Natural killer cell (primary cell): ENCODE measurements at regions not wholly inside any gene's neighbourhood (a gene's known extent, or its start where the extent isn't known, plus 50 kb on each side); places are given as distances from the start of the nearest gene placed in this dataset.

ENCODE experiments used
- ATAC-seq, 3 donors: fragments of 150-1000 bp in 2 of 3; fragments of 200-7000 bp in 1 of 3; cut with Tn5 transposase; 1 replicate in 1 of 3; 2 replicates in 2 of 3; pipeline ENCODE4 v1.10.0; 2021; ENCODE audit warnings: mild to moderate bottlenecking in 2 of 3, moderate library complexity in 2 of 3
- DNase-seq, 2 donors: peaks; one replicate each; pipeline versions ENCODE4 v3.0.0 to v3.0.0-alpha.2; 2013 to 2021; ENCODE audit warnings: mixed read lengths in 1 of 2
- H3K27ac ChIP-seq: one replicate; pipeline ENCODE4 v1.5.1; 2013; ENCODE audit warnings: mild to moderate bottlenecking, low read length
- H3K27me3 ChIP-seq: one replicate; pipeline ENCODE4 v1.6.1; 2013; ENCODE audit warnings: low read length; ENCODE audit not compliant: control insufficient read depth, insufficient read depth
- H3K36me3 ChIP-seq: one replicate; pipeline ENCODE4 v1.6.1; 2013; ENCODE audit warnings: low read length; ENCODE audit not compliant: control insufficient read depth, insufficient read depth
- H3K4me1 ChIP-seq: one replicate; pipeline ENCODE4 v1.6.1; 2013; ENCODE audit warnings: low read length; ENCODE audit not compliant: control insufficient read depth, insufficient read depth
- H3K4me3 ChIP-seq: one replicate; pipeline ENCODE4 v1.5.1; 2013; ENCODE audit warnings: low read length
- H3K9me3 ChIP-seq: one replicate; pipeline ENCODE4 v1.6.1; 2013; ENCODE audit warnings: low read length; ENCODE audit not compliant: control insufficient read depth, insufficient read depth
- H3K27ac Mint-ChIP-seq, 2 donors: one replicate each; pipeline ENCODE4 v1.8.0; 2022; ENCODE audit warnings: mild to moderate bottlenecking in 2 of 2, mixed read lengths in 2 of 2, moderate library complexity in 1 of 2
- H3K27me3 Mint-ChIP-seq, 2 donors: one replicate each; pipeline ENCODE4 v1.8.0; 2022; ENCODE audit warnings: low read depth in 2 of 2, mixed read lengths in 2 of 2
- H3K36me3 Mint-ChIP-seq: one replicate; pipeline ENCODE4 v1.8.0; 2022; ENCODE audit warnings: mixed read lengths
- H3K4me1 Mint-ChIP-seq, 2 donors: one replicate each; pipeline ENCODE4 v1.8.0; 2022; ENCODE audit warnings: mixed read lengths in 2 of 2
- H3K4me3 Mint-ChIP-seq: one replicate; pipeline ENCODE4 v1.8.0; 2022; ENCODE audit warnings: mild to moderate bottlenecking, moderate library complexity, mixed read lengths
- H3K9me3 Mint-ChIP-seq, 2 donors: one replicate each; pipeline ENCODE4 v1.8.0; 2022; ENCODE audit warnings: mixed read lengths in 2 of 2
- CTCF ChIP-seq: fragments of 200-600 bp; IDR thresholded peaks from one replicate; pipeline ENCODE4 v1.8.0; 2022; ENCODE audit warnings: antibody characterized with exemption
- WGBS: methylation state at CpG from one replicate; pipeline ENCODE4 v1.1.7; 2013; ENCODE audit warnings: missing lambda C conversion rate; ENCODE audit not compliant: insufficient coverage; 5-methylcytosine and 5-hydroxymethylcytosine counted together
- intact Hi-C: fragments of 100-400 bp; cut with micrococcal nuclease; formaldehyde crosslinking; loops from one replicate; pipeline ENCODE4 v1.14.2; 2022

- no peak for TF ChIP-seq CTCF
- H3K36me3 ChIP-seq = no peaks in the 10 kb centered on the region
- DNase-seq (no peak), ATAC-seq (no peak)
- WGBS = 73% methylated on average over 6 of the region's 8 CpGs
- Mint-ChIP-seq H3K27me3 (peaks cover 0 to 7% of the 10 kb centered on the region in 2 donors), H3K4me1 (no peaks in the 10 kb centered on the region), H3K36me3 (no peaks in the 10 kb centered on the region), H3K9me3 (no peaks in the 10 kb centered on the region), H3K27ac (no peak overlapping the region), H3K4me3 (no peak overlapping the region)
- H3K27ac ChIP-seq = no peak overlapping the region
- intact Hi-C loops = no loop called here
- H3K9me3 ChIP-seq = no peaks in the 10 kb centered on the region
- H3K27me3 ChIP-seq = no peaks in the 10 kb centered on the region
- H3K4me3 ChIP-seq = no peak overlapping the region
- no peaks in the 10 kb centered on the region for H3K4me1 ChIP-seq
Observed at GRCh38 chr9:81387360-81388106, 301.8 kb downstream of the TLE1 start.

DNA sequence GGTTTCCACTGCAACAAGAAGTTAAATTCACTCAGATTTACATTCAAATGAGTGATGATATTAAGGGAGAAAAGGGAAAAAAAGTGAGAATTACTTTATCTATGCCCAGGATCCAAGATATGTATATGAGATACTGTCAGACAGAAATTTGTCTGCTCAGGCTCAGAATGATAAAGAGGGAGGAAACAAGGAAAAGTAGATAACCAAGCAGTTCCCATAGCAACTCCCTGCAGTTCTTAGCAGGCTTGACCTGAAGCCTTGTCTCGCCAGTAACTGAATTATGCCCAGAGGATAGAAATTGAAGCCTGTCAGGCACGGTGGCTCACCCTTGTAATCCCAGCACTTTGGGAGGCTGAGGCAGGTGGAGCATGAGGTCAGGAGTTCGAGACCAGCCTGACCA lies 304.4 kb downstream of the TLE1 start:
- 74% methylated on average over 3 of the region's 3 CpGs for WGBS
- no peaks in the 10 kb centered on the region for H3K36me3 Mint-ChIP-seq

GRCh38 chr9:81382281-81382680 lies 307.1 kb downstream of the TLE1 start:
- Mint-ChIP-seq H3K27ac (no peak overlapping the region), H3K27me3 (peaks cover 0 to 7% of the 10 kb centered on the region in 2 donors), H3K36me3 (no peaks in the 10 kb centered on the region), H3K4me3 (no peak overlapping the region), H3K9me3 (no peaks in the 10 kb centered on the region), H3K4me1 (peaks cover 0 to 9% of the 10 kb centered on the region in 2 donors)
- intact Hi-C loops = no loop called here
- Histone ChIP-seq H3K9me3 (no peaks in the 10 kb centered on the region), H3K4me3 (no peak overlapping the region), H3K27ac (no peak overlapping the region), H3K36me3 (no peaks in the 10 kb centered on the region), H3K4me1 (no peaks in the 10 kb centered on the region), H3K27me3 (no peaks in the 10 kb centered on the region)
- DNase-seq = no peak
- ATAC-seq = no peak
- TF ChIP-seq CTCF = no peak

More for the DNA sequence above, 304.4 kb downstream of the TLE1 start:
- H3K27me3 ChIP-seq = no peaks in the 10 kb centered on the region
- intact Hi-C loops = no loop called here
- H3K27ac ChIP-seq = no peak overlapping the region
- H3K4me1 Mint-ChIP-seq = peaks cover 0 to 9% of the 10 kb centered on the region in 2 donors
- H3K27me3 Mint-ChIP-seq = peaks cover 0 to 7% of the 10 kb centered on the region in 2 donors
- no peak overlapping the region for H3K4me3 Mint-ChIP-seq
- H3K4me1 ChIP-seq = no peaks in the 10 kb centered on the region
- H3K9me3 ChIP-seq = no peaks in the 10 kb centered on the region
- TF ChIP-seq CTCF = no peak
- H3K4me3 ChIP-seq = no peak overlapping the region
- H3K9me3 Mint-ChIP-seq = no peaks in the 10 kb centered on the region
- ATAC-seq = no peak
- no peak for DNase-seq
- no peak overlapping the region for H3K27ac Mint-ChIP-seq
- H3K36me3 ChIP-seq = no peaks in the 10 kb centered on the region

DNA sequence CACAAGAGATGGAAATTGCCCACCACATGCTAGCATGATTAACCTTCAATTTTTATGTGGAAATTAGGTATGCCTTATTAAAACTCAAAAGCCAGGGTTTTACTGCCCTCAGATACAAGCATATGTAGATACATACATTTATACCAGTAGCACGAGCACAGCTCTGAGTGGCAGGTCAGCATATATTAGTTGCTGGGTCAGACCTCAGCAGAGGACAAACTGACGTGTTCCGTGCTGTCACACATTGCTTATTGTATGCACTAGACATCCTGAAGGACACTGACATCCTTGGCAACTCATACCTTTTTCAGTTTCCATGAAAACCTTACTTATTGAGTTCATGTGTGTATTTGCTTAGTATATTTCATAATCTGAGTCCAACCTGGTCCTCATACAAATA lies 307.7 kb downstream of the TLE1 start:
- Mint-ChIP-seq H3K36me3 (no peaks in the 10 kb centered on the region), H3K27me3 (peaks cover 0 to 7% of the 10 kb centered on the region in 2 donors), H3K4me3 (no peak overlapping the region), H3K27ac (no peak overlapping the region), H3K4me1 (peaks cover 0 to 9% of the 10 kb centered on the region in 2 donors), H3K9me3 (no peaks in the 10 kb centered on the region)
- 77% methylated on average over 3 of the region's 3 CpGs for WGBS
- no peak overlapping the region for H3K27ac ChIP-seq
- H3K27me3 ChIP-seq = no peaks in the 10 kb centered on the region
- no peaks in the 10 kb centered on the region for H3K36me3 ChIP-seq
- TF ChIP-seq CTCF = no peak
- DNase-seq (no peak), ATAC-seq (no peak)
- H3K4me3 ChIP-seq = no peak overlapping the region
- intact Hi-C loops = no loop called here
- no peaks in the 10 kb centered on the region for H3K4me1 ChIP-seq
- H3K9me3 ChIP-seq = no peaks in the 10 kb centered on the region
